ENCODE measurements at regions not wholly inside any gene's neighbourhood (a gene's known extent, or its start where the extent isn't known, plus 50 kb on each side); places are given as distances from the start of the nearest gene placed in this dataset.
"Not testable (repeated sequence)": the region's sequence is repeated elsewhere in the genome, so short reads cannot be mapped to it uniquely, and the experiment has no call there.

- H3K27me3 Mint-ChIP-seq = no peaks in the 10 kb centered on the region
- H3K27ac Mint-ChIP-seq = no peak overlapping the region
- intact Hi-C loops (cut with micrococcal nuclease) = no loop called here
- H3K4me3 Mint-ChIP-seq = no peak overlapping the region
- peaks cover 5% of the 10 kb centered on the region for H3K9me3 Mint-ChIP-seq
- no peaks in the 10 kb centered on the region for H3K4me1 Mint-ChIP-seq (ENCODE audit: low read depth)
- ChIA-PET CTCF (no interaction called here), POLR2A (no interaction called here)
- DNase-seq = no peak
- H3K36me3 Mint-ChIP-seq = no peaks in the 10 kb centered on the region
Measured at GRCh38 chr3:22013641-22014040, 262.6 kb upstream of the ZNF385D start.

GRCh38 chr3:22016197-22016596, 265.2 kb upstream of the ZNF385D start:
- ChIA-PET POLR2A (no interaction called here), CTCF (no interaction called here)
- H3K4me1 Mint-ChIP-seq (ENCODE audit: low read depth) = no peaks in the 10 kb centered on the region
- H3K9me3 Mint-ChIP-seq = peaks cover 5% of the 10 kb centered on the region
- no peak for DNase-seq
- H3K36me3 Mint-ChIP-seq = no peaks in the 10 kb centered on the region
- no peak overlapping the region for H3K27ac Mint-ChIP-seq
- no peak overlapping the region for H3K4me3 Mint-ChIP-seq
- intact Hi-C loops (cut with micrococcal nuclease) = no loop called here
- no peaks in the 10 kb centered on the region for H3K27me3 Mint-ChIP-seq

GRCh38 chr3:22024638-22025037, 273.6 kb upstream of the ZNF385D start:
- POLR2A ChIA-PET; H3K27me3 Mint-ChIP-seq; H3K4me3 Mint-ChIP-seq; H3K36me3 Mint-ChIP-seq; CTCF ChIA-PET; H3K4me1 Mint-ChIP-seq (ENCODE audit: low read depth); DNase-seq; H3K27ac Mint-ChIP-seq; intact Hi-C loops (cut with micrococcal nuclease): not testable (repeated sequence)
- H3K9me3 Mint-ChIP-seq = peaks cover 11% of the 10 kb centered on the region

- ChIA-PET POLR2A (no interaction called here), CTCF (no interaction called here)
- no peaks in the 10 kb centered on the region for H3K4me1 Mint-ChIP-seq (ENCODE audit: low read depth)
- peaks cover 17% of the 10 kb centered on the region for H3K9me3 Mint-ChIP-seq
- H3K27ac Mint-ChIP-seq = no peak overlapping the region
- intact Hi-C loops (cut with micrococcal nuclease) = no loop called here
- no peaks in the 10 kb centered on the region for H3K36me3 Mint-ChIP-seq
- DNase-seq = no peak
- H3K4me3 Mint-ChIP-seq = no peak overlapping the region
- no peaks in the 10 kb centered on the region for H3K27me3 Mint-ChIP-seq
Measured at GRCh38 chr3:22029480-22029879, 278.5 kb upstream of the ZNF385D start.

- DNase-seq = no peak
- CTCF ChIA-PET = no interaction called here
- no peaks in the 10 kb centered on the region for H3K27me3 Mint-ChIP-seq
Measured at GRCh38 chr3:22039161-22039560, 288.2 kb upstream of the ZNF385D start.

GRCh38 chr3:22040150-22040549, 289.1 kb upstream of the ZNF385D start:
- H3K4me1 Mint-ChIP-seq (ENCODE audit: low read depth) = no peaks in the 10 kb centered on the region
- H3K36me3 Mint-ChIP-seq = no peaks in the 10 kb centered on the region
- no peak overlapping the region for H3K27ac Mint-ChIP-seq
- peaks cover 23% of the 10 kb centered on the region for H3K9me3 Mint-ChIP-seq
- DNase-seq = no peak
- ChIA-PET POLR2A (no interaction called here), CTCF (no interaction called here)
- H3K27me3 Mint-ChIP-seq = no peaks in the 10 kb centered on the region
- intact Hi-C loops (cut with micrococcal nuclease) = no loop called here
- no peak overlapping the region for H3K4me3 Mint-ChIP-seq

More at GRCh38 chr3:22039161-22039560, 288.2 kb upstream of the ZNF385D start:
- H3K9me3 Mint-ChIP-seq = peaks cover 19% of the 10 kb centered on the region
- intact Hi-C loops (cut with micrococcal nuclease) = no loop called here
- H3K27ac Mint-ChIP-seq = no peak overlapping the region
- POLR2A ChIA-PET = no interaction called here
- H3K4me3 Mint-ChIP-seq = no peak overlapping the region
- H3K4me1 Mint-ChIP-seq (ENCODE audit: low read depth) = no peaks in the 10 kb centered on the region
- no peaks in the 10 kb centered on the region for H3K36me3 Mint-ChIP-seq

GRCh38 chr3:22045882-22046281, 294.9 kb upstream of the ZNF385D start:
- intact Hi-C loops (cut with micrococcal nuclease) = no loop called here
- no peak for DNase-seq
- Mint-ChIP-seq H3K27ac (no peak overlapping the region), H3K36me3 (no peaks in the 10 kb centered on the region), H3K9me3 (peaks cover 23% of the 10 kb centered on the region), H3K4me1 (ENCODE audit: low read depth) (no peaks in the 10 kb centered on the region), H3K4me3 (no peak overlapping the region), H3K27me3 (no peaks in the 10 kb centered on the region)
- POLR2A ChIA-PET = no interaction called here
- CTCF ChIA-PET = no interaction called here

- Mint-ChIP-seq H3K9me3 (peaks cover 4% of the 10 kb centered on the region), H3K36me3 (no peaks in the 10 kb centered on the region), H3K27me3 (no peaks in the 10 kb centered on the region), H3K4me3 (no peak overlapping the region), H3K27ac (no peak overlapping the region), H3K4me1 (ENCODE audit: low read depth) (no peaks in the 10 kb centered on the region)
- intact Hi-C loops (cut with micrococcal nuclease) = no loop called here
- CTCF ChIA-PET = no interaction called here
- no peak for DNase-seq
- POLR2A ChIA-PET = no interaction called here
Measured at GRCh38 chr3:22063500-22063899, 312.5 kb upstream of the ZNF385D start.

- Mint-ChIP-seq H3K4me3 (no peak overlapping the region), H3K36me3 (no peaks in the 10 kb centered on the region), H3K27ac (no peak overlapping the region), H3K9me3 (peaks cover 2% of the 10 kb centered on the region), H3K27me3 (no peaks in the 10 kb centered on the region), H3K4me1 (ENCODE audit: low read depth) (no peaks in the 10 kb centered on the region)
- CTCF ChIA-PET = no interaction called here
- POLR2A ChIA-PET = no interaction called here
- DNase-seq = no peak
- intact Hi-C loops (cut with micrococcal nuclease) = no loop called here
Measured at GRCh38 chr3:22068619-22069018, 317.6 kb upstream of the ZNF385D start.

- POLR2A ChIA-PET = no interaction called here
- no peak for DNase-seq
- H3K4me1 Mint-ChIP-seq (ENCODE audit: low read depth) = no peaks in the 10 kb centered on the region
Measured at GRCh38 chr3:22088204-22088603, 337.2 kb upstream of the ZNF385D start.

GRCh38 chr3:22089284-22089683, 338.3 kb upstream of the ZNF385D start:
- no peak overlapping the region for H3K4me3 Mint-ChIP-seq
- no peaks in the 10 kb centered on the region for H3K4me1 Mint-ChIP-seq (ENCODE audit: low read depth)
- intact Hi-C loops (cut with micrococcal nuclease) = no loop called here
- DNase-seq = no peak
- no peak overlapping the region for H3K27ac Mint-ChIP-seq
- CTCF ChIA-PET = no interaction called here
- POLR2A ChIA-PET = no interaction called here
- peaks cover under 1% of the 10 kb centered on the region for H3K9me3 Mint-ChIP-seq
- no peaks in the 10 kb centered on the region for H3K36me3 Mint-ChIP-seq
- H3K27me3 Mint-ChIP-seq = no peaks in the 10 kb centered on the region

More at GRCh38 chr3:22088204-22088603, 337.2 kb upstream of the ZNF385D start:
- Mint-ChIP-seq H3K4me3 (no peak overlapping the region), H3K27ac (no peak overlapping the region), H3K36me3 (no peaks in the 10 kb centered on the region), H3K9me3 (no peaks in the 10 kb centered on the region), H3K27me3 (no peaks in the 10 kb centered on the region)
- intact Hi-C loops (cut with micrococcal nuclease) = no loop called here
- CTCF ChIA-PET = no interaction called here

- Mint-ChIP-seq H3K9me3 (peaks cover 2% of the 10 kb centered on the region), H3K4me1 (ENCODE audit: low read depth) (no peaks in the 10 kb centered on the region), H3K4me3 (no peak overlapping the region), H3K27me3 (no peaks in the 10 kb centered on the region), H3K36me3 (no peaks in the 10 kb centered on the region), H3K27ac (no peak overlapping the region)
- CTCF ChIA-PET = no interaction called here
- POLR2A ChIA-PET = no interaction called here
- intact Hi-C loops (cut with micrococcal nuclease) = no loop called here
- DNase-seq = no peak
Measured at GRCh38 chr3:22091329-22091728, 340.3 kb upstream of the ZNF385D start.

GRCh38 chr3:22098021-22098420, 347.0 kb upstream of the ZNF385D start:
- H3K27me3 Mint-ChIP-seq = no peaks in the 10 kb centered on the region
- POLR2A ChIA-PET = no interaction called here
- H3K9me3 Mint-ChIP-seq = peaks cover 5% of the 10 kb centered on the region
- CTCF ChIA-PET = interaction anchor here (0.6 kb wide), 1 partner anchor 741 kb away, joined by 5 read pairs; no protein-coding TSS in a partner anchor
- no peaks in the 10 kb centered on the region for H3K4me1 Mint-ChIP-seq (ENCODE audit: low read depth)
- no peak overlapping the region for H3K4me3 Mint-ChIP-seq
- DNase-seq = no peak
- no peak overlapping the region for H3K27ac Mint-ChIP-seq
- intact Hi-C loops (cut with micrococcal nuclease) = no loop called here
- no peaks in the 10 kb centered on the region for H3K36me3 Mint-ChIP-seq

- CTCF ChIA-PET = no interaction called here
- no peaks in the 10 kb centered on the region for H3K4me1 Mint-ChIP-seq (ENCODE audit: low read depth)
Measured at GRCh38 chr3:22101351-22101750, 350.3 kb upstream of the ZNF385D start.

More at GRCh38 chr3:22101351-22101750, 350.3 kb upstream of the ZNF385D start:
- Mint-ChIP-seq H3K27me3 (no peaks in the 10 kb centered on the region), H3K27ac (no peak overlapping the region), H3K9me3 (peaks cover 3% of the 10 kb centered on the region), H3K36me3 (no peaks in the 10 kb centered on the region), H3K4me3 (no peak overlapping the region)
- POLR2A ChIA-PET = no interaction called here
- DNase-seq = no peak
- intact Hi-C loops (cut with micrococcal nuclease) = no loop called here

Data from activated CD4-positive, alpha-beta memory T cell treated with anti-CD3 and anti-CD28 coated beads for 36 hours (primary cell).